Nephron progenitor cell (in vitro differentiated cells): ENCODE measurements at regions not wholly inside any gene's neighbourhood (a gene's known extent, or its start where the extent isn't known, plus 50 kb on each side); places are given as distances from the start of the nearest gene placed in this dataset.

Experiments
- DNase-seq: peaks from one replicate; pipeline ENCODE4 v3.0.0; 2021
- H3K27ac Mint-ChIP-seq: 2 replicates; pipeline ENCODE4 v1.8.0; 2021; ENCODE audit warnings: mild to moderate bottlenecking, moderate library complexity, mixed read lengths
- H3K27me3 Mint-ChIP-seq: 2 replicates; pipeline ENCODE4 v1.8.0; 2021; ENCODE audit warnings: mild to moderate bottlenecking, low read depth, mixed read lengths; ENCODE audit not compliant: poor library complexity
- H3K36me3 Mint-ChIP-seq: 2 replicates; pipeline ENCODE4 v1.8.0; 2021; ENCODE audit warnings: low read depth, mixed read lengths
- H3K4me1 Mint-ChIP-seq: 2 replicates; pipeline ENCODE4 v1.8.0; 2021; ENCODE audit warnings: mixed read lengths
- H3K4me3 Mint-ChIP-seq: 2 replicates; pipeline ENCODE4 v1.8.0; 2021; ENCODE audit warnings: mild to moderate bottlenecking, moderate library complexity, mixed read lengths
- H3K9me3 Mint-ChIP-seq: 2 replicates; pipeline ENCODE4 v1.8.0; 2021; ENCODE audit warnings: mild to moderate bottlenecking, moderate library complexity, mixed read lengths
- TF ChIP-seq, protein P1 (sequence below): fragments of 200-600 bp; sonication (generic); IDR thresholded peaks from 2 replicates; pipeline ENCODE4 v1.5.0; 2021; ENCODE audit warnings: antibody characterized with exemption

GRCh38 chr1:204736836-204737235, 51.3 kb upstream of the LRRN2 start:
- H3K9me3 Mint-ChIP-seq: peaks cover 25% of the 10 kb centered on the region
- TF ChIP-seq, protein P1, sequence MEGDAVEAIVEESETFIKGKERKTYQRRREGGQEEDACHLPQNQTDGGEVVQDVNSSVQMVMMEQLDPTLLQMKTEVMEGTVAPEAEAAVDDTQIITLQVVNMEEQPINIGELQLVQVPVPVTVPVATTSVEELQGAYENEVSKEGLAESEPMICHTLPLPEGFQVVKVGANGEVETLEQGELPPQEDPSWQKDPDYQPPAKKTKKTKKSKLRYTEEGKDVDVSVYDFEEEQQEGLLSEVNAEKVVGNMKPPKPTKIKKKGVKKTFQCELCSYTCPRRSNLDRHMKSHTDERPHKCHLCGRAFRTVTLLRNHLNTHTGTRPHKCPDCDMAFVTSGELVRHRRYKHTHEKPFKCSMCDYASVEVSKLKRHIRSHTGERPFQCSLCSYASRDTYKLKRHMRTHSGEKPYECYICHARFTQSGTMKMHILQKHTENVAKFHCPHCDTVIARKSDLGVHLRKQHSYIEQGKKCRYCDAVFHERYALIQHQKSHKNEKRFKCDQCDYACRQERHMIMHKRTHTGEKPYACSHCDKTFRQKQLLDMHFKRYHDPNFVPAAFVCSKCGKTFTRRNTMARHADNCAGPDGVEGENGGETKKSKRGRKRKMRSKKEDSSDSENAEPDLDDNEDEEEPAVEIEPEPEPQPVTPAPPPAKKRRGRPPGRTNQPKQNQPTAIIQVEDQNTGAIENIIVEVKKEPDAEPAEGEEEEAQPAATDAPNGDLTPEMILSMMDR: no peak

GRCh38 chr1:204738506-204738905, 53.0 kb upstream of the LRRN2 start:
- no peaks in the 10 kb centered on the region for H3K36me3 Mint-ChIP-seq
- no peak overlapping the region for H3K27ac Mint-ChIP-seq
- TF ChIP-seq, protein P1: no peak
- DNase-seq: no peak
- H3K4me3 Mint-ChIP-seq: no peak overlapping the region
- H3K27me3 Mint-ChIP-seq: peaks cover 17% of the 10 kb centered on the region
- H3K4me1 Mint-ChIP-seq: peaks cover 3% of the 10 kb centered on the region
- peaks cover 25% of the 10 kb centered on the region for H3K9me3 Mint-ChIP-seq

More at GRCh38 chr1:204736836-204737235, 51.3 kb upstream of the LRRN2 start:
- Mint-ChIP-seq H3K4me3 (no peak overlapping the region), H3K36me3 (no peaks in the 10 kb centered on the region), H3K27me3 (peaks cover 20% of the 10 kb centered on the region), H3K27ac (no peak overlapping the region), H3K4me1 (no peaks in the 10 kb centered on the region)
- no peak for DNase-seq

DNA sequence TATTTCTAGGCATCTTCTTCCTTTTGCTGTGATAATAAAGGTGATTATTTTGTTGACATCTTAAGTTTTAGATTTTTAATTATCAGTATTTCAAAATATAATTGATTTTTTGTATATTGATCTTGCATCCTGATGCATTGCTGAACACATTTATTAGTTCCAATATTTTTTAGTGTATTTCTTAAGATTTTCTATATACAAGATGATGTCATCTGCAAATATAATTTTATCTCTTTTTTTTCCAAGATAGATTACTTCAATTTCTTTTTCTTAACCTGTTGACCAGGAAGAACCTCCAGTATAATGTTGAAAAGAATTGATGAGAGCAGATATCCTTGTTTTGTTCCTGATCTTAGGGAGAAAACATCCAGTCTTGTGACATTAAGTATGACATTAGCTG, 54.8 kb upstream of the LRRN2 start:
- no peak overlapping the region for H3K27ac Mint-ChIP-seq
- H3K4me1 Mint-ChIP-seq: peaks cover 5% of the 10 kb centered on the region
- no peak overlapping the region for H3K4me3 Mint-ChIP-seq
- H3K9me3 Mint-ChIP-seq: peaks cover 25% of the 10 kb centered on the region
- peaks cover 14% of the 10 kb centered on the region for H3K27me3 Mint-ChIP-seq
- no peak for DNase-seq
- TF ChIP-seq, protein P1: no peak
- H3K36me3 Mint-ChIP-seq: no peaks in the 10 kb centered on the region

GRCh38 chr1:204741440-204741839, 55.9 kb upstream of the LRRN2 start:
- Mint-ChIP-seq H3K9me3 (peaks cover 25% of the 10 kb centered on the region), H3K36me3 (no peaks in the 10 kb centered on the region), H3K27me3 (peaks cover 14% of the 10 kb centered on the region), H3K27ac (no peak overlapping the region), H3K4me3 (no peak overlapping the region), H3K4me1 (peaks cover 5% of the 10 kb centered on the region)
- TF ChIP-seq, protein P1: no peak
- DNase-seq: no peak

GRCh38 chr1:204742676-204743251, 57.2 kb upstream of the LRRN2 start:
- H3K4me3 Mint-ChIP-seq: no peak overlapping the region
- TF ChIP-seq, protein P1: no peak
- H3K9me3 Mint-ChIP-seq: peaks cover 20% of the 10 kb centered on the region
- peaks cover 9% of the 10 kb centered on the region for H3K27me3 Mint-ChIP-seq
- no peaks in the 10 kb centered on the region for H3K36me3 Mint-ChIP-seq
- no peak for DNase-seq
- no peak overlapping the region for H3K27ac Mint-ChIP-seq
- H3K4me1 Mint-ChIP-seq: peaks cover 5% of the 10 kb centered on the region

- H3K4me1 Mint-ChIP-seq: peaks cover 5% of the 10 kb centered on the region
- DNase-seq: no peak
- H3K27ac Mint-ChIP-seq: no peak overlapping the region
- H3K27me3 Mint-ChIP-seq: peaks cover 12% of the 10 kb centered on the region
- peaks cover 6% of the 10 kb centered on the region for H3K9me3 Mint-ChIP-seq
- no peaks in the 10 kb centered on the region for H3K36me3 Mint-ChIP-seq
- H3K4me3 Mint-ChIP-seq: no peak overlapping the region
- TF ChIP-seq, protein P1: no peak
These were observed 58.7 kb upstream of the LRRN2 start for GRCh38 chr1:204744107-204744779.
